ENCODE measurements at regions not wholly inside any gene's neighbourhood (a gene's known extent, or its start where the extent isn't known, plus 50 kb on each side); places are given as distances from the start of the nearest gene placed in this dataset.

DNA sequence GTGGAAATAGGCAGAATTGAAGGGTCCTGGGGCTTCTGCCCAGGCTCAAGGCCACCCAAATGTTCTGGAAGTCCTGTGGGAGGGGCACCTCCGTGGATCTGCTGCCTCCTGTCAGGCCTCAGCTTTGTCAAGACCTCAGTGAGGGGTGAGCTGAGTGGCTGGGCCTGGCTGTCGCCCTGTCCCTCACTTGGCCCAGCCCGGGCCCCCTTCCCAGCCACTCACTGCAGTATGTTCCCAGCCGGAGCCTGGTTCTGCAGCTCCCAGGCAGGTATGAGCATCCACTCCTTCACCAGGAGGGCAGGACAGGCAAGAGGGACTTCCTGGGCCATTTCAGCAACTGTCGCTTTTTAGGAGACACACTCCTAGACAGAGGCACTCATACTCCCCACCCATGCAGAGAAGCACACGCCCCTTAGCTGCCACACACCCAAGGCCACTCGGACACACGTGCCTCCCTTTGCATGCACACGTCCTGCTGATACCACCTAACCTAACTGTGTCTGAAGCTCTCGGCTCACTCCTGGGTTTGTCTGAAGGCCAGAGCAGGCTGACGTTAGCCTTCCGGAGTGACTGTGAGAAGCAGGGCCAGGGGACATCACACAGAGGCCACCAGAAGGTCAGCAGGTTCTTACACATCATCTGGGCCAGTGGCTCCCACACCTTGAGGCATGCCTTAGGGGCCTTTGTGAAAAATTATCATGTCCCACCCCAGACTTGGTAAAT, 72.2 kb upstream of the COL13A1 start:
- TF ChIP-seq, protein P1, sequence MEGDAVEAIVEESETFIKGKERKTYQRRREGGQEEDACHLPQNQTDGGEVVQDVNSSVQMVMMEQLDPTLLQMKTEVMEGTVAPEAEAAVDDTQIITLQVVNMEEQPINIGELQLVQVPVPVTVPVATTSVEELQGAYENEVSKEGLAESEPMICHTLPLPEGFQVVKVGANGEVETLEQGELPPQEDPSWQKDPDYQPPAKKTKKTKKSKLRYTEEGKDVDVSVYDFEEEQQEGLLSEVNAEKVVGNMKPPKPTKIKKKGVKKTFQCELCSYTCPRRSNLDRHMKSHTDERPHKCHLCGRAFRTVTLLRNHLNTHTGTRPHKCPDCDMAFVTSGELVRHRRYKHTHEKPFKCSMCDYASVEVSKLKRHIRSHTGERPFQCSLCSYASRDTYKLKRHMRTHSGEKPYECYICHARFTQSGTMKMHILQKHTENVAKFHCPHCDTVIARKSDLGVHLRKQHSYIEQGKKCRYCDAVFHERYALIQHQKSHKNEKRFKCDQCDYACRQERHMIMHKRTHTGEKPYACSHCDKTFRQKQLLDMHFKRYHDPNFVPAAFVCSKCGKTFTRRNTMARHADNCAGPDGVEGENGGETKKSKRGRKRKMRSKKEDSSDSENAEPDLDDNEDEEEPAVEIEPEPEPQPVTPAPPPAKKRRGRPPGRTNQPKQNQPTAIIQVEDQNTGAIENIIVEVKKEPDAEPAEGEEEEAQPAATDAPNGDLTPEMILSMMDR (IDR thresholded peaks at IDR 0.05) = no peak
- no peak for TF ChIP-seq POLR2A (IDR thresholded peaks at IDR 0.05)
